ENCODE measurements at regions not wholly inside any gene's neighbourhood (a gene's known extent, or its start where the extent isn't known, plus 50 kb on each side); places are given as distances from the start of the nearest gene placed in this dataset.

DNA sequence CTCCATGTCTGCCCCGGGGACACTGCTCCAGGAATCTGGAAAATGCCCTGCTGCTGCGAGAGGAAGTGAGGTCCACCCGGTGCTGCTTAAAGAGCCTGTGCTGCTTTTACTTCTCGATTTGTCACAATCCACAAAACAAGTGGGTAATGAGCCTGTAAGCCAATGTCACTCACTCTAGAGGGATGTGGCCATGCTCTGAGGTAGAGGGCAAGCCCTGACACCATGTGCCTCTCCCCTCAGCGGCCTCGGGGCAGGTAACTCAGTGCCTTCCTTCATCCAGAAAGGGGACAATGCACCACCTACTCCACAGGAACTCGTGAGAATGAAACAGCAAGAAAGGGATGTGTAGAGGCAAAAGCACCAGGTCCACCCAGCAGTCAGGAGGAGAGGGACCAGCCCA is 106.2 kb downstream of the TUBA3C start:
- Mint-ChIP-seq H3K27me3 (ENCODE audit: insufficient read depth, low read depth, poor library complexity) (peaks cover 2% of the 10 kb centered on the region), H3K27ac (no peak overlapping the region), H3K4me3 (no peak overlapping the region), H3K4me1 (no peaks in the 10 kb centered on the region), H3K36me3 (ENCODE audit: low read depth) (peaks cover 28% of the 10 kb centered on the region), H3K9me3 (peaks cover 87% of the 10 kb centered on the region)
- Histone ChIP-seq H3K36me3 (ENCODE audit: insufficient read depth) (peaks cover 10% of the 10 kb centered on the region; the same call in 1 of the 2 replicates), H3K4me1 (ENCODE audit: insufficient read depth) (no peaks in the 10 kb centered on the region), H3F3A (replicated peaks; ENCODE audit: low read depth) (no peaks in the 10 kb centered on the region), H2AFZ (no peak overlapping the region), H3K27ac (ENCODE audit: low read depth) (no peak overlapping the region), H3K4me2 (no peak overlapping the region), H3K79me2 (replicated peaks; ENCODE audit: insufficient read depth) (no peaks in the 10 kb centered on the region), H3K4me3 (no peak overlapping the region), H4K20me1 (replicated peaks; ENCODE audit: insufficient read depth) (no peaks in the 10 kb centered on the region), H3K9me2 (ENCODE audit: insufficient read depth) (no peaks in the 10 kb centered on the region), H3K27me3 (ENCODE audit: insufficient read depth) (no peaks in the 10 kb centered on the region)
- DNase-seq (ENCODE audit: low spot score), result no peak
- ATAC-seq, result no peak
- TF ChIP-seq STAT1 (IDR thresholded peaks at IDR 0.05; ENCODE audit: unreplicated experiment) (no peak), NANOG (IDR thresholded peaks at IDR 0.05; ENCODE audit: borderline replicate concordance) (no peak), CREB1 (CRISPR knock-in tag; IDR thresholded peaks at IDR 0.05; ENCODE audit: low read depth) (no peak), JUNB (IDR thresholded peaks at IDR 0.05; ENCODE audit: unreplicated experiment) (no peak), EZH2phosphoT487 (IDR thresholded peaks at IDR 0.05; ENCODE audit: unreplicated experiment) (no peak), ZNF331 (CRISPR knock-in tag; IDR thresholded peaks at IDR 0.05; ENCODE audit: low read depth) (no peak), ZNF114 (CRISPR knock-in tag; IDR thresholded peaks at IDR 0.05) (no peak)
- TF ChIP-seq, protein P1, sequence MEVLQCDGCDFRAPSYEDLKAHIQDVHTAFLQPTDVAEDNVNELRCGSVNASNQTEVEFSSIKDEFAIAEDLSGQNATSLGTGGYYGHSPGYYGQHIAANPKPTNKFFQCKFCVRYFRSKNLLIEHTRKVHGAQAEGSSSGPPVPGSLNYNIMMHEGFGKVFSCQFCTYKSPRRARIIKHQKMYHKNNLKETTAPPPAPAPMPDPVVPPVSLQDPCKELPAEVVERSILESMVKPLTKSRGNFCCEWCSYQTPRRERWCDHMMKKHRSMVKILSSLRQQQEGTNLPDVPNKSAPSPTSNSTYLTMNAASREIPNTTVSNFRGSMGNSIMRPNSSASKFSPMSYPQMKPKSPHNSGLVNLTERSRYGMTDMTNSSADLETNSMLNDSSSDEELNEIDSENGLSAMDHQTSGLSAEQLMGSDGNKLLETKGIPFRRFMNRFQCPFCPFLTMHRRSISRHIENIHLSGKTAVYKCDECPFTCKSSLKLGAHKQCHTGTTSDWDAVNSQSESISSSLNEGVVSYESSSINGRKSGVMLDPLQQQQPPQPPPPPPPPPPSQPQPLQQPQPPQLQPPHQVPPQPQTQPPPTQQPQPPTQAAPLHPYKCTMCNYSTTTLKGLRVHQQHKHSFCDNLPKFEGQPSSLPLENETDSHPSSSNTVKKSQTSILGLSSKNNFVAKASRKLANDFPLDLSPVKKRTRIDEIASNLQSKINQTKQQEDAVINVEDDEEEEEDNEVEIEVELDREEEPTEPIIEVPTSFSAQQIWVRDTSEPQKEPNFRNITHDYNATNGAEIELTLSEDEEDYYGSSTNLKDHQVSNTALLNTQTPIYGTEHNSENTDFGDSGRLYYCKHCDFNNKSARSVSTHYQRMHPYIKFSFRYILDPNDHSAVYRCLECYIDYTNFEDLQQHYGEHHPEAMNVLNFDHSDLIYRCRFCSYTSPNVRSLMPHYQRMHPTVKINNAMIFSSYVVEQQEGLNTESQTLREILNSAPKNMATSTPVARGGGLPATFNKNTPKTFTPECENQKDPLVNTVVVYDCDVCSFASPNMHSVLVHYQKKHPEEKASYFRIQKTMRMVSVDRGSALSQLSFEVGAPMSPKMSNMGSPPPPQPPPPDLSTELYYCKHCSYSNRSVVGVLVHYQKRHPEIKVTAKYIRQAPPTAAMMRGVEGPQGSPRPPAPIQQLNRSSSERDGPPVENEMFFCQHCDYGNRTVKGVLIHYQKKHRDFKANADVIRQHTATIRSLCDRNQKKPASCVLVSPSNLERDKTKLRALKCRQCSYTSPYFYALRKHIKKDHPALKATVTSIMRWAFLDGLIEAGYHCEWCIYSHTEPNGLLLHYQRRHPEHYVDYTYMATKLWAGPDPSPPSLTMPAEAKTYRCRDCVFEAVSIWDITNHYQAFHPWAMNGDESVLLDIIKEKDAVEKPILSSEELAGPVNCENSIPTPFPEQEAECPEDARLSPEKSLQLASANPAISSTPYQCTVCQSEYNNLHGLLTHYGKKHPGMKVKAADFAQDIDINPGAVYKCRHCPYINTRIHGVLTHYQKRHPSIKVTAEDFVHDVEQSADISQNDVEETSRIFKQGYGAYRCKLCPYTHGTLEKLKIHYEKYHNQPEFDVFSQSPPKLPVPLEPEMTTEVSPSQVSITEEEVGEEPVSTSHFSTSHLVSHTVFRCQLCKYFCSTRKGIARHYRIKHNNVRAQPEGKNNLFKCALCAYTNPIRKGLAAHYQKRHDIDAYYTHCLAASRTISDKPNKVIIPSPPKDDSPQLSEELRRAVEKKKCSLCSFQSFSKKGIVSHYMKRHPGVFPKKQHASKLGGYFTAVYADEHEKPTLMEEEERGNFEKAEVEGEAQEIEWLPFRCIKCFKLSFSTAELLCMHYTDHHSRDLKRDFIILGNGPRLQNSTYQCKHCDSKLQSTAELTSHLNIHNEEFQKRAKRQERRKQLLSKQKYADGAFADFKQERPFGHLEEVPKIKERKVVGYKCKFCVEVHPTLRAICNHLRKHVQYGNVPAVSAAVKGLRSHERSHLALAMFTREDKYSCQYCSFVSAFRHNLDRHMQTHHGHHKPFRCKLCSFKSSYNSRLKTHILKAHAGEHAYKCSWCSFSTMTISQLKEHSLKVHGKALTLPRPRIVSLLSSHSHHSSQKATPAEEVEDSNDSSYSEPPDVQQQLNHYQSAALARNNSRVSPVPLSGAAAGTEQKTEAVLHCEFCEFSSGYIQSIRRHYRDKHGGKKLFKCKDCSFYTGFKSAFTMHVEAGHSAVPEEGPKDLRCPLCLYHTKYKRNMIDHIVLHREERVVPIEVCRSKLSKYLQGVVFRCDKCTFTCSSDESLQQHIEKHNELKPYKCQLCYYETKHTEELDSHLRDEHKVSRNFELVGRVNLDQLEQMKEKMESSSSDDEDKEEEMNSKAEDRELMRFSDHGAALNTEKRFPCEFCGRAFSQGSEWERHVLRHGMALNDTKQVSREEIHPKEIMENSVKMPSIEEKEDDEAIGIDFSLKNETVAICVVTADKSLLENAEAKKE (CRISPR knock-in tag; IDR thresholded peaks at IDR 0.05), result no peak
- TF ChIP-seq, protein P2, sequence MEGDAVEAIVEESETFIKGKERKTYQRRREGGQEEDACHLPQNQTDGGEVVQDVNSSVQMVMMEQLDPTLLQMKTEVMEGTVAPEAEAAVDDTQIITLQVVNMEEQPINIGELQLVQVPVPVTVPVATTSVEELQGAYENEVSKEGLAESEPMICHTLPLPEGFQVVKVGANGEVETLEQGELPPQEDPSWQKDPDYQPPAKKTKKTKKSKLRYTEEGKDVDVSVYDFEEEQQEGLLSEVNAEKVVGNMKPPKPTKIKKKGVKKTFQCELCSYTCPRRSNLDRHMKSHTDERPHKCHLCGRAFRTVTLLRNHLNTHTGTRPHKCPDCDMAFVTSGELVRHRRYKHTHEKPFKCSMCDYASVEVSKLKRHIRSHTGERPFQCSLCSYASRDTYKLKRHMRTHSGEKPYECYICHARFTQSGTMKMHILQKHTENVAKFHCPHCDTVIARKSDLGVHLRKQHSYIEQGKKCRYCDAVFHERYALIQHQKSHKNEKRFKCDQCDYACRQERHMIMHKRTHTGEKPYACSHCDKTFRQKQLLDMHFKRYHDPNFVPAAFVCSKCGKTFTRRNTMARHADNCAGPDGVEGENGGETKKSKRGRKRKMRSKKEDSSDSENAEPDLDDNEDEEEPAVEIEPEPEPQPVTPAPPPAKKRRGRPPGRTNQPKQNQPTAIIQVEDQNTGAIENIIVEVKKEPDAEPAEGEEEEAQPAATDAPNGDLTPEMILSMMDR (conservative IDR thresholded peaks at IDR 0.05; ENCODE audit: low read depth in 2 of 2), result no peak

Measured in GM23338 (cell line).